ENCODE measurements at regions not wholly inside any gene's neighbourhood (a gene's known extent, or its start where the extent isn't known, plus 50 kb on each side); places are given as distances from the start of the nearest gene placed in this dataset.

GRCh38 chr1:195748969-195749368 is 859.3 kb downstream of the KCNT2 start:
- 96% methylated on average over 1 of the region's 1 CpG for WGBS (ENCODE audit: low lambda C conversion rate, missing lambda C conversion rate)
- no peak for TF ChIP-seq CTCF (IDR thresholded peaks at IDR 0.05; ENCODE audit: poor library complexity)
- TF ChIP-seq EZH2 (IDR thresholded peaks at IDR 0.05; ENCODE audit: borderline replicate concordance): no peak
- TF ChIP-seq EZH2phosphoT487 (IDR thresholded peaks at IDR 0.05; ENCODE audit: low read depth, severe bottlenecking, unreplicated experiment): no peak
- no peak overlapping the region for H2AFZ ChIP-seq

GRCh38 chr1:195745189-195746010 is 862.8 kb downstream of the KCNT2 start:
- no peaks in the 10 kb centered on the region for H3K79me2 ChIP-seq
- no peak overlapping the region for H3K4me2 ChIP-seq
- no peaks in the 10 kb centered on the region for H3K27me3 ChIP-seq
- no peaks in the 10 kb centered on the region for H4K20me1 ChIP-seq (ENCODE audit: insufficient read depth, poor library complexity, severe bottlenecking)
- H3K36me3 ChIP-seq (replicated peaks; ENCODE audit: insufficient read depth, low read depth): no peaks in the 10 kb centered on the region
- no peak for DNase-seq (ENCODE audit: low spot score)
- no peaks in the 10 kb centered on the region for H3K4me1 ChIP-seq (ENCODE audit: insufficient read depth)
- WGBS (ENCODE audit: low lambda C conversion rate, missing lambda C conversion rate): 73% methylated on average over 1 of the region's 1 CpG
- no peaks in the 10 kb centered on the region for H3K9me2 ChIP-seq (replicated peaks; ENCODE audit: insufficient read depth)
- H3K4me3 ChIP-seq: no peak overlapping the region
- TF ChIP-seq EZH2 (IDR thresholded peaks at IDR 0.05; ENCODE audit: borderline replicate concordance): no peak
- no peak for TF ChIP-seq CTCF (IDR thresholded peaks at IDR 0.05; ENCODE audit: poor library complexity)
- TF ChIP-seq EZH2phosphoT487 (IDR thresholded peaks at IDR 0.05; ENCODE audit: low read depth, severe bottlenecking, unreplicated experiment): no peak
- no peak overlapping the region for H2AFZ ChIP-seq
- no peaks in the 10 kb centered on the region for H3K9me3 ChIP-seq (ENCODE audit: low read depth)
- no peak overlapping the region for H3K27ac ChIP-seq

More at GRCh38 chr1:195748969-195749368, 859.3 kb downstream of the KCNT2 start:
- Histone ChIP-seq H3K9me3 (ENCODE audit: low read depth) (no peaks in the 10 kb centered on the region), H4K20me1 (ENCODE audit: insufficient read depth, poor library complexity, severe bottlenecking) (no peaks in the 10 kb centered on the region), H3K4me3 (no peak overlapping the region), H3K27me3 (no peaks in the 10 kb centered on the region), H3K4me1 (ENCODE audit: insufficient read depth) (no peaks in the 10 kb centered on the region), H3K9me2 (replicated peaks; ENCODE audit: insufficient read depth) (no peaks in the 10 kb centered on the region), H3K79me2 (no peaks in the 10 kb centered on the region), H3K27ac (no peak overlapping the region), H3K4me2 (no peak overlapping the region), H3K36me3 (replicated peaks; ENCODE audit: insufficient read depth, low read depth) (no peaks in the 10 kb centered on the region)
- no peak for DNase-seq (ENCODE audit: low spot score)

GRCh38 chr1:195744256-195744655 is 864.0 kb downstream of the KCNT2 start:
- H3K4me3 ChIP-seq: no peak overlapping the region
- no peaks in the 10 kb centered on the region for H4K20me1 ChIP-seq (ENCODE audit: insufficient read depth, poor library complexity, severe bottlenecking)
- no peak overlapping the region for H3K4me2 ChIP-seq
- H3K27ac ChIP-seq: no peak overlapping the region
- H3K9me3 ChIP-seq (ENCODE audit: low read depth): no peaks in the 10 kb centered on the region
- no peak for DNase-seq (ENCODE audit: low spot score)
- H3K79me2 ChIP-seq: no peaks in the 10 kb centered on the region
- peaks cover 2% of the 10 kb centered on the region for H3K4me1 ChIP-seq (ENCODE audit: insufficient read depth)
- H2AFZ ChIP-seq: no peak overlapping the region
- no peaks in the 10 kb centered on the region for H3K27me3 ChIP-seq
- TF ChIP-seq CTCF (IDR thresholded peaks at IDR 0.05; ENCODE audit: poor library complexity) (no peak), EZH2phosphoT487 (IDR thresholded peaks at IDR 0.05; ENCODE audit: low read depth, severe bottlenecking, unreplicated experiment) (no peak), EZH2 (IDR thresholded peaks at IDR 0.05; ENCODE audit: borderline replicate concordance) (no peak)
- WGBS (ENCODE audit: low lambda C conversion rate, missing lambda C conversion rate): 90% methylated on average over 6 of the region's 6 CpGs
- H3K9me2 ChIP-seq (replicated peaks; ENCODE audit: insufficient read depth): no peaks in the 10 kb centered on the region
- H3K36me3 ChIP-seq (replicated peaks; ENCODE audit: insufficient read depth, low read depth): no peaks in the 10 kb centered on the region
